ENCODE measurements at regions not wholly inside any gene's neighbourhood (a gene's known extent, or its start where the extent isn't known, plus 50 kb on each side); places are given as distances from the start of the nearest gene placed in this dataset.

DNA sequence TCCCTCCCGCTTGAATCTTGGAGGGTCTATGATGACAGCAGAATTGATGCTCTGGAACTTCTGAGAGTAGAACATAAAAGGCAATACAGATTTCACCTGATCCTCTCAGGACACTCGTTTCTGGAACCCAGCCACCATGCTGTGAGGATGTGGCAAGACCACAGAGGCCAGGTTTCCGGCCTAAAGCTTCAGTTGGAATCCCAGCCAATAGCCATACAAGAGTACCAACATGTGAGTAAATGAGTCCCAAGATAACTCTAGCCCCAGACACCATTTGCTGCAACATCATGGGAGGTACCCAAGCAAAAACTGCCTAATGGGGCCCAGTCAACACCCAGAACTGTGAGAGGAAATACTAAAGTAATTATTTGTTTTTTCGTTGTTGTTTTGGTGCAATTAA, 65.7 kb upstream of the MARCHF11 start (continued):
- TF ChIP-seq, protein P1, sequence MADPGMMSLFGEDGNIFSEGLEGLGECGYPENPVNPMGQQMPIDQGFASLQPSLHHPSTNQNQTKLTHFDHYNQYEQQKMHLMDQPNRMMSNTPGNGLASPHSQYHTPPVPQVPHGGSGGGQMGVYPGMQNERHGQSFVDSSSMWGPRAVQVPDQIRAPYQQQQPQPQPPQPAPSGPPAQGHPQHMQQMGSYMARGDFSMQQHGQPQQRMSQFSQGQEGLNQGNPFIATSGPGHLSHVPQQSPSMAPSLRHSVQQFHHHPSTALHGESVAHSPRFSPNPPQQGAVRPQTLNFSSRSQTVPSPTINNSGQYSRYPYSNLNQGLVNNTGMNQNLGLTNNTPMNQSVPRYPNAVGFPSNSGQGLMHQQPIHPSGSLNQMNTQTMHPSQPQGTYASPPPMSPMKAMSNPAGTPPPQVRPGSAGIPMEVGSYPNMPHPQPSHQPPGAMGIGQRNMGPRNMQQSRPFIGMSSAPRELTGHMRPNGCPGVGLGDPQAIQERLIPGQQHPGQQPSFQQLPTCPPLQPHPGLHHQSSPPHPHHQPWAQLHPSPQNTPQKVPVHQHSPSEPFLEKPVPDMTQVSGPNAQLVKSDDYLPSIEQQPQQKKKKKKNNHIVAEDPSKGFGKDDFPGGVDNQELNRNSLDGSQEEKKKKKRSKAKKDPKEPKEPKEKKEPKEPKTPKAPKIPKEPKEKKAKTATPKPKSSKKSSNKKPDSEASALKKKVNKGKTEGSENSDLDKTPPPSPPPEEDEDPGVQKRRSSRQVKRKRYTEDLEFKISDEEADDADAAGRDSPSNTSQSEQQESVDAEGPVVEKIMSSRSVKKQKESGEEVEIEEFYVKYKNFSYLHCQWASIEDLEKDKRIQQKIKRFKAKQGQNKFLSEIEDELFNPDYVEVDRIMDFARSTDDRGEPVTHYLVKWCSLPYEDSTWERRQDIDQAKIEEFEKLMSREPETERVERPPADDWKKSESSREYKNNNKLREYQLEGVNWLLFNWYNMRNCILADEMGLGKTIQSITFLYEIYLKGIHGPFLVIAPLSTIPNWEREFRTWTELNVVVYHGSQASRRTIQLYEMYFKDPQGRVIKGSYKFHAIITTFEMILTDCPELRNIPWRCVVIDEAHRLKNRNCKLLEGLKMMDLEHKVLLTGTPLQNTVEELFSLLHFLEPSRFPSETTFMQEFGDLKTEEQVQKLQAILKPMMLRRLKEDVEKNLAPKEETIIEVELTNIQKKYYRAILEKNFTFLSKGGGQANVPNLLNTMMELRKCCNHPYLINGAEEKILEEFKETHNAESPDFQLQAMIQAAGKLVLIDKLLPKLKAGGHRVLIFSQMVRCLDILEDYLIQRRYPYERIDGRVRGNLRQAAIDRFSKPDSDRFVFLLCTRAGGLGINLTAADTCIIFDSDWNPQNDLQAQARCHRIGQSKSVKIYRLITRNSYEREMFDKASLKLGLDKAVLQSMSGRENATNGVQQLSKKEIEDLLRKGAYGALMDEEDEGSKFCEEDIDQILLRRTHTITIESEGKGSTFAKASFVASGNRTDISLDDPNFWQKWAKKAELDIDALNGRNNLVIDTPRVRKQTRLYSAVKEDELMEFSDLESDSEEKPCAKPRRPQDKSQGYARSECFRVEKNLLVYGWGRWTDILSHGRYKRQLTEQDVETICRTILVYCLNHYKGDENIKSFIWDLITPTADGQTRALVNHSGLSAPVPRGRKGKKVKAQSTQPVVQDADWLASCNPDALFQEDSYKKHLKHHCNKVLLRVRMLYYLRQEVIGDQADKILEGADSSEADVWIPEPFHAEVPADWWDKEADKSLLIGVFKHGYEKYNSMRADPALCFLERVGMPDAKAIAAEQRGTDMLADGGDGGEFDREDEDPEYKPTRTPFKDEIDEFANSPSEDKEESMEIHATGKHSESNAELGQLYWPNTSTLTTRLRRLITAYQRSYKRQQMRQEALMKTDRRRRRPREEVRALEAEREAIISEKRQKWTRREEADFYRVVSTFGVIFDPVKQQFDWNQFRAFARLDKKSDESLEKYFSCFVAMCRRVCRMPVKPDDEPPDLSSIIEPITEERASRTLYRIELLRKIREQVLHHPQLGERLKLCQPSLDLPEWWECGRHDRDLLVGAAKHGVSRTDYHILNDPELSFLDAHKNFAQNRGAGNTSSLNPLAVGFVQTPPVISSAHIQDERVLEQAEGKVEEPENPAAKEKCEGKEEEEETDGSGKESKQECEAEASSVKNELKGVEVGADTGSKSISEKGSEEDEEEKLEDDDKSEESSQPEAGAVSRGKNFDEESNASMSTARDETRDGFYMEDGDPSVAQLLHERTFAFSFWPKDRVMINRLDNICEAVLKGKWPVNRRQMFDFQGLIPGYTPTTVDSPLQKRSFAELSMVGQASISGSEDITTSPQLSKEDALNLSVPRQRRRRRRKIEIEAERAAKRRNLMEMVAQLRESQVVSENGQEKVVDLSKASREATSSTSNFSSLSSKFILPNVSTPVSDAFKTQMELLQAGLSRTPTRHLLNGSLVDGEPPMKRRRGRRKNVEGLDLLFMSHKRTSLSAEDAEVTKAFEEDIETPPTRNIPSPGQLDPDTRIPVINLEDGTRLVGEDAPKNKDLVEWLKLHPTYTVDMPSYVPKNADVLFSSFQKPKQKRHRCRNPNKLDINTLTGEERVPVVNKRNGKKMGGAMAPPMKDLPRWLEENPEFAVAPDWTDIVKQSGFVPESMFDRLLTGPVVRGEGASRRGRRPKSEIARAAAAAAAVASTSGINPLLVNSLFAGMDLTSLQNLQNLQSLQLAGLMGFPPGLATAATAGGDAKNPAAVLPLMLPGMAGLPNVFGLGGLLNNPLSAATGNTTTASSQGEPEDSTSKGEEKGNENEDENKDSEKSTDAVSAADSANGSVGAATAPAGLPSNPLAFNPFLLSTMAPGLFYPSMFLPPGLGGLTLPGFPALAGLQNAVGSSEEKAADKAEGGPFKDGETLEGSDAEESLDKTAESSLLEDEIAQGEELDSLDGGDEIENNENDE (IDR thresholded peaks at IDR 0.05; ENCODE audit: insufficient replicate concordance, low read length): no peak
- TF ChIP-seq NRF1 (IDR thresholded peaks at IDR 0.05; ENCODE audit: low read depth, low read length) (no peak), GTF2F1 (IDR thresholded peaks at IDR 0.05; ENCODE audit: borderline replicate concordance, low read depth, low read length) (no peak)
